Activated CD4-positive, alpha-beta T cell treated with anti-CD3 and anti-CD28 coated beads, Interleukin-2, amount 50 U/mL, for 48 hours (primary cell): ENCODE measurements at regions not wholly inside any gene's neighbourhood (a gene's known extent, or its start where the extent isn't known, plus 50 kb on each side); places are given as distances from the start of the nearest gene placed in this dataset.

Experiments used
- DNase-seq, 2 experiments: peaks; one replicate each; pipeline ENCODE4 v3.0.0-alpha.2; 2020

GRCh38 chr4:152234571-152234970 lies 301.3 kb downstream of the FBXW7 start:
- no peak for DNase-seq

GRCh38 chr4:152232271-152232670 lies 303.6 kb downstream of the FBXW7 start:
- DNase-seq, result no peak

GRCh38 chr4:152229782-152230289 lies 306.1 kb downstream of the FBXW7 start:
- DNase-seq, result no peak

GRCh38 chr4:152225680-152226079 lies 310.2 kb downstream of the FBXW7 start:
- DNase-seq, result no peak

GRCh38 chr4:152224721-152225420 lies 311.0 kb downstream of the FBXW7 start:
- DNase-seq, result no peak

- DNase-seq, result no peak
Measured at GRCh38 chr4:152224223-152224622, 311.7 kb downstream of the FBXW7 start.

GRCh38 chr4:152223600-152223999 lies 312.3 kb downstream of the FBXW7 start:
- DNase-seq, result no peak

GRCh38 chr4:152221816-152222516 lies 313.9 kb downstream of the FBXW7 start:
- no peak for DNase-seq

- peak; percentile 19 to 39 for DNase-seq
Measured at GRCh38 chr4:152220201-152220666, 315.7 kb downstream of the FBXW7 start.

GRCh38 chr4:152218576-152218975 lies 317.3 kb downstream of the FBXW7 start:
- no peak for DNase-seq

GRCh38 chr4:152217896-152218295 lies 318.0 kb downstream of the FBXW7 start:
- no peak for DNase-seq

GRCh38 chr4:152211936-152212653 lies 323.8 kb downstream of the FBXW7 start:
- DNase-seq, result no peak

- no peak for DNase-seq
Measured at GRCh38 chr4:152209772-152210493, 326.0 kb downstream of the FBXW7 start.

GRCh38 chr4:152207378-152207720 lies 328.5 kb downstream of the FBXW7 start:
- DNase-seq, result no peak

GRCh38 chr4:152206646-152207377 lies 329.1 kb downstream of the FBXW7 start:
- DNase-seq, result no peak

GRCh38 chr4:152206185-152206584 lies 329.7 kb downstream of the FBXW7 start:
- no peak for DNase-seq

- DNase-seq, result no peak
Measured at GRCh38 chr4:152202415-152202814, 333.5 kb downstream of the FBXW7 start.

- DNase-seq, result no peak
Measured at GRCh38 chr4:152200511-152201333, 335.2 kb downstream of the FBXW7 start.

GRCh38 chr4:152197211-152197610 lies 338.7 kb downstream of the FBXW7 start:
- DNase-seq, result no peak

GRCh38 chr4:152195888-152196287 lies 340.0 kb downstream of the FBXW7 start:
- no peak for DNase-seq

GRCh38 chr4:152193059-152193458 lies 342.8 kb downstream of the FBXW7 start:
- DNase-seq, result no peak
